Smooth muscle cell (in vitro differentiated cells): ENCODE measurements at regions not wholly inside any gene's neighbourhood (a gene's known extent, or its start where the extent isn't known, plus 50 kb on each side); places are given as distances from the start of the nearest gene placed in this dataset.

Experiments
- DNase-seq: peaks from one replicate; lab custom pipeline; 2025; ENCODE audit not compliant: unreplicated experiment; lab: John Stamatoyannopoulos, UW
- H2AFZ ChIP-seq: fragments of 200-600 bp; sonication (generic); 2 replicates; pipeline ENCODE4 v1.6.0; 2016; ENCODE audit warnings: antibody characterized with exemption, low read depth, mild to moderate bottlenecking
- H3F3A ChIP-seq: fragments of 200-600 bp; sonication (generic); 2 replicates; pipeline ENCODE4 v1.6.0; 2017; ENCODE audit warnings: antibody characterized with exemption, low read depth
- H3K27ac ChIP-seq: fragments of 200-600 bp; sonication (generic); 2 replicates; pipeline ENCODE4 v1.5.1; 2016; ENCODE audit warnings: low read depth, mild to moderate bottlenecking
- H3K27me3 ChIP-seq: fragments of 200-600 bp; sonication (generic); 2 replicates; pipeline ENCODE4 v1.6.1; 2016; ENCODE audit warnings: low read depth, mild to moderate bottlenecking
- H3K36me3 ChIP-seq: fragments of 200-600 bp; sonication (generic); 2 replicates; pipeline ENCODE4 v1.5.1; 2016; ENCODE audit warnings: low read depth
- H3K4me1 ChIP-seq: fragments of 200-600 bp; sonication (generic); 2 replicates; pipeline ENCODE4 v1.5.1; 2016; ENCODE audit warnings: low read depth
- H3K4me2 ChIP-seq: fragments of 200-600 bp; sonication (generic); 2 replicates; pipeline ENCODE4 v1.6.0; 2016; ENCODE audit warnings: mild to moderate bottlenecking
- H3K4me3 ChIP-seq: fragments of 200-600 bp; sonication (generic); 2 replicates; pipeline ENCODE4 v1.5.1; 2016; ENCODE audit warnings: mild to moderate bottlenecking
- H3K79me2 ChIP-seq: fragments of 200-600 bp; sonication (generic); 2 replicates; pipeline ENCODE4 v1.6.0; 2016; ENCODE audit warnings: low read depth, mild to moderate bottlenecking
- H3K9ac ChIP-seq: fragments of 200-600 bp; sonication (generic); 2 replicates; pipeline ENCODE4 v1.6.0; 2016; ENCODE audit warnings: low read depth
- H3K9me3 ChIP-seq: fragments of 200-600 bp; sonication (generic); replicated peaks from 2 replicates; pipeline ENCODE4 v1.5.1; 2016; ENCODE audit warnings: low read depth
- H4K20me1 ChIP-seq: fragments of 200-600 bp; sonication (generic); 2 replicates; pipeline ENCODE4 v1.6.0; 2016; ENCODE audit warnings: low read depth
- CTCF ChIP-seq: fragments of 200-600 bp; sonication (generic); IDR thresholded peaks from 2 replicates; pipeline ENCODE4 v1.5.1; 2017; ENCODE audit warnings: borderline replicate concordance, mild to moderate bottlenecking, antibody characterized with exemption; ENCODE audit not compliant: insufficient read depth, poor library complexity, severe bottlenecking
- WGBS: methylation state at CpG from one replicate; pipeline ENCODE4 v1.1.7; 2016; ENCODE audit warnings: low lambda C conversion rate; 5-methylcytosine and 5-hydroxymethylcytosine counted together

- H3K4me2 ChIP-seq: no peak overlapping the region
- peaks cover 5% of the 10 kb centered on the region for H3K9me3 ChIP-seq
- H2AFZ ChIP-seq: no peak overlapping the region
- no peaks in the 10 kb centered on the region for H3F3A ChIP-seq
- no peak overlapping the region for H3K9ac ChIP-seq
- H3K4me1 ChIP-seq: no peaks in the 10 kb centered on the region
- H3K4me3 ChIP-seq: no peak overlapping the region
- no peak for TF ChIP-seq CTCF
- no peak for DNase-seq
- H3K36me3 ChIP-seq: no peaks in the 10 kb centered on the region
- H3K27me3 ChIP-seq: no peaks in the 10 kb centered on the region
- H3K79me2 ChIP-seq: no peaks in the 10 kb centered on the region
- no peaks in the 10 kb centered on the region for H4K20me1 ChIP-seq
- H3K27ac ChIP-seq: no peak overlapping the region
Measured at GRCh38 chr10:3616880-3617279, 168.1 kb downstream of the KLF6 start.

GRCh38 chr10:3613318-3613717 lies 171.7 kb downstream of the KLF6 start:
- no peak overlapping the region for H3K9ac ChIP-seq
- no peaks in the 10 kb centered on the region for H3K27me3 ChIP-seq
- H3K4me3 ChIP-seq: no peak overlapping the region
- no peaks in the 10 kb centered on the region for H3K9me3 ChIP-seq
- peaks cover 4% of the 10 kb centered on the region for H3K36me3 ChIP-seq
- H3K27ac ChIP-seq: no peak overlapping the region
- H3F3A ChIP-seq: no peaks in the 10 kb centered on the region
- H2AFZ ChIP-seq: no peak overlapping the region
- TF ChIP-seq CTCF: no peak
- no peaks in the 10 kb centered on the region for H4K20me1 ChIP-seq
- no peaks in the 10 kb centered on the region for H3K4me1 ChIP-seq
- no peak overlapping the region for H3K4me2 ChIP-seq
- WGBS: 92% methylated on average over 1 of the region's 1 CpG
- H3K79me2 ChIP-seq: no peaks in the 10 kb centered on the region
- DNase-seq: no peak

- H3F3A ChIP-seq: no peaks in the 10 kb centered on the region
- H3K79me2 ChIP-seq: no peaks in the 10 kb centered on the region
- 97% methylated on average over 3 of the region's 3 CpGs for WGBS
- TF ChIP-seq CTCF: no peak
- no peaks in the 10 kb centered on the region for H4K20me1 ChIP-seq
- H3K9me3 ChIP-seq: no peaks in the 10 kb centered on the region
- DNase-seq: no peak
- H3K9ac ChIP-seq: no peak overlapping the region
- H3K36me3 ChIP-seq: peaks cover 4% of the 10 kb centered on the region
- no peak overlapping the region for H3K4me2 ChIP-seq
- no peaks in the 10 kb centered on the region for H3K27me3 ChIP-seq
- no peak overlapping the region for H3K4me3 ChIP-seq
- H2AFZ ChIP-seq: no peak overlapping the region
- no peaks in the 10 kb centered on the region for H3K4me1 ChIP-seq
- no peak overlapping the region for H3K27ac ChIP-seq
Measured at GRCh38 chr10:3612183-3613001, 172.6 kb downstream of the KLF6 start.

- no peak for TF ChIP-seq CTCF
- WGBS: 94% methylated on average over 1 of the region's 1 CpG
Measured at GRCh38 chr10:3606309-3606708, 178.7 kb downstream of the KLF6 start.

More at GRCh38 chr10:3606309-3606708, 178.7 kb downstream of the KLF6 start:
- Histone ChIP-seq H3K27me3 (no peaks in the 10 kb centered on the region), H3K4me2 (no peak overlapping the region), H3K9ac (no peak overlapping the region), H4K20me1 (no peaks in the 10 kb centered on the region), H3K4me3 (no peak overlapping the region), H3K4me1 (no peaks in the 10 kb centered on the region), H3K79me2 (no peaks in the 10 kb centered on the region), H3K27ac (no peak overlapping the region), H3K36me3 (peaks cover 4% of the 10 kb centered on the region), H3K9me3 (no peaks in the 10 kb centered on the region), H3F3A (no peaks in the 10 kb centered on the region), H2AFZ (no peak overlapping the region)
- DNase-seq: no peak
